HL-60 (cell line): ENCODE measurements at regions not wholly inside any gene's neighbourhood (a gene's known extent, or its start where the extent isn't known, plus 50 kb on each side); places are given as distances from the start of the nearest gene placed in this dataset.

Source experiments
- CTCF ChIP-seq: IDR thresholded peaks from one replicate; pipeline ENCODE4 v1.5.1; 2011; ENCODE audit warnings: low read length, control low read depth, inconsistent platforms; ENCODE audit not compliant: insufficient read depth
- GABPA ChIP-seq: IDR thresholded peaks from 2 replicates; pipeline ENCODE4 v1.6.1; 2012; ENCODE audit warnings: low read depth
- POLR2AphosphoS5 ChIP-seq: IDR thresholded peaks from 2 replicates; pipeline ENCODE4 v1.6.1; 2012; ENCODE audit warnings: low read depth
- REST ChIP-seq: IDR thresholded peaks from 2 replicates; pipeline ENCODE4 v1.6.1; 2012; ENCODE audit warnings: low read depth; ENCODE audit not compliant: insufficient replicate concordance
- SPI1 ChIP-seq: IDR thresholded peaks from 2 replicates; pipeline ENCODE4 v1.6.1; 2012; ENCODE audit warnings: low read depth, mild to moderate bottlenecking, borderline replicate concordance

GRCh38 chr4:144589512-144589911 lies 56.4 kb upstream of the HHIP start:
- TF ChIP-seq CTCF (no peak), REST (no peak), POLR2AphosphoS5 (no peak), SPI1 (no peak), GABPA (no peak)
